GM12892 (cell line): ENCODE measurements at regions not wholly inside any gene's neighbourhood (a gene's known extent, or its start where the extent isn't known, plus 50 kb on each side); places are given as distances from the start of the nearest gene placed in this dataset.

Experiments
- DNase-seq: peaks from one replicate; pipeline ENCODE4 v3.0.0; 2011; ENCODE audit not compliant: insufficient read length
- FAIRE-seq: peaks from 2 replicates; lab custom pipeline; 2011; peaks lifted over from hg19 to GRCh38; lab: Jason Lieb, UNC
- POLR2A ChIP-seq: IDR thresholded peaks from 2 replicates; pipeline ENCODE4 v1.6.1; 2011; ENCODE audit warnings: low read depth, low read length, control low read depth
- POLR2AphosphoS5 ChIP-seq: IDR thresholded peaks from 2 replicates; pipeline ENCODE4 v1.6.1; 2011; ENCODE audit warnings: low read depth, low read length, control low read depth
- TAF1 ChIP-seq: IDR thresholded peaks from 2 replicates; pipeline ENCODE4 v1.6.1; 2011; ENCODE audit warnings: low read depth, mild to moderate bottlenecking, control low read depth, low read length, borderline replicate concordance

DNA sequence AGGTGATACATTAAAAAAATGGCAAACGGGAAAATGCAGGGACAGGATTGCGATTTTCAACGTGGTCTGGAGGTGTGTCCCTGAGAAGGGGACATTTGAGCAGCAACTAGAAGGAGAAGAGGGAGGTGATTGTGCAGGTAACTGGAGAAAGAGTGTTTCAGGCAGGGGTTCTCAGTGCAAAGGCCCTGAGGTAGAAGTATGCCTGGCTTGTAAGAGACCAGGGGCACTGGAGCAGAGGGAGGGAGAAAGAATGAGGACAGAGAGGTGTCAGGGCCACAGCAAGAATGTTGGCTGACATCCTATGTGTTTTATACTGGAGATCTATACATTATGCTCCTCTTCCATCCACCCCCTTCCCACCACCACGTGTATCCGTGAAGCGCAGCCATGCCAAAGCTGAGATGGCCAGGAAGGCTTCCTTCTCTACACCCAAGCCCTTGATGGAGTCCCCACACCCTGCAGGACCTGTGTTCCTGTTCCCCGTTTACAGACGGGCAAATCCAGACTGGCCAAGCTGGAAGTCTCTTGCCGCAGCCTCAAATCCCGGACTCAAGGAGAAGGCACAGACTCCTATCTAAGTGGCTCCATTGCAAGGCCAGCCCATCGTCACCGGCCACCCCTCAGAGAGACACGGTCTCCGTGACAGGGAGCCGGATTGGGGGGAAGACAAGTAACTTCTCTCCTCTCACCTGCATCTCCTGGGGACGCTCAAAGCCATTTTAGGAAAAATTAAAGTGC, 416.1 kb downstream of the MN1 start:
- DNase-seq (no peak), FAIRE-seq (no peak)
- no peak for TF ChIP-seq POLR2AphosphoS5

DNA sequence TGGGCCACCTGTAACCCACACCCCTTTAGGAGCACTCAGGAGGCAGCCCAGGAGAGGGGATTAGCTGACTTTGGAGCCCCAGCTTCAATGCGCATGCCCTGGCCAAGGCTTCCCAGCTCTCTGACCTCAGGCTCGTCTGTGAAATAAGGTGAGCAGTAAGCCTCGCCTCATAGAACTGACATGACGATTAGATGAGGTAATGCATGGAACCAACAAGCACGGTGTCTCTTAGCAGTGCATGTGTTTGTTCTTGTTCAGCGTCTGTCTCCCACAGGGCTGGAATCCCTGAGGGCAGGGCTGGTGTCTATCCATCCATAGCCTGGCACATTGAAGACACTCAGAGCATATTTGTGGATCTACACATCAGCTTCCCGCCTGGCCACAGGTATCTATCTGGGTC, 415.4 kb downstream of the MN1 start:
- FAIRE-seq (no peak), DNase-seq (no peak)
- TF ChIP-seq POLR2AphosphoS5 (no peak), TAF1 (no peak), POLR2A (no peak)

DNA sequence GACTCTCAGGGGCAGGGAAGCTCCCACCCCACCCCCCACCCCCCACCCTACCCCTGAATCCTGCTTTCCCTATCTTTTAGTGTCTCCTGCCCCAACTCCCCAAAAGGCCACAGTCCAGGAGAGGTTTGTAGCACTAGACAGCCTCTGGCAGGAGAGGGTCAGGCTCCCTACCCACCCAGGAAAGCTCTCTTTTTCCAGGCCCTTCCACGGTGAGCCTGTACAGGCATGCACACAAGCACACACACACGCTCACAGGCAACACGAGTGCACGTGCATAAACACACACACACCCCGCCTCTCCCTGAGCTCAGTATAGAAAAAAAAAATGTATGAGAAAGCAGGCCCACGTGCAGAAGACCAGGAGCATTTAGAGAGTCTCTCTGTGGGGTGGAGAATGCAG, 414.0 kb downstream of the MN1 start:
- DNase-seq (no peak), FAIRE-seq (no peak)
- TF ChIP-seq TAF1, result no peak
- TF ChIP-seq POLR2A, result no peak
- TF ChIP-seq POLR2AphosphoS5, result no peak

DNA sequence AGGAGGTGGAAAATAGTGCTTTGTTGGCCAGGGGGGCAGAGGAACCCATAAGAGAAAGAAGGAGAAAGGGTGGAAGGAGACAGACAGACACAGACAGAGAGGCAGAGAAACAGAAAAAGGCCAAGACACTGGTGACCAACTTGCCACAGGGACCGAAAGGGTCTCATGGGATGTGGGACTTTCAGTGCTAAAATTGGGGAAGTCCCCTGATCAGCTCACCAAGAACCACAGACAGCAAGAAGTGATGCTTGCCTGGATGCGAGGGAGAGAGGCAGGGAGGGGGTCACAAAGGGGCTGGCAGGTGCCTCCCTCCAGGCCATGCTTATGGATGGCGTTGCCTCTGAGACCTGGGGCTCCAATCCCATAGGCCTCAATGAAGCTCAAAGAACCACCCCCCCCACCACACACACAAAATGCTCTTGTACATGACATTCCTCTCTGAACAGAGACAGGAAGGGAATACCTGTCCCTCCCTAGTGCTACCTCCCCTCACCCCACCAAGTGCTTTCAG, 413.4 kb downstream of the MN1 start:
- FAIRE-seq, result no peak
- no peak for DNase-seq
- TF ChIP-seq POLR2A (no peak), TAF1 (no peak), POLR2AphosphoS5 (no peak)

DNA sequence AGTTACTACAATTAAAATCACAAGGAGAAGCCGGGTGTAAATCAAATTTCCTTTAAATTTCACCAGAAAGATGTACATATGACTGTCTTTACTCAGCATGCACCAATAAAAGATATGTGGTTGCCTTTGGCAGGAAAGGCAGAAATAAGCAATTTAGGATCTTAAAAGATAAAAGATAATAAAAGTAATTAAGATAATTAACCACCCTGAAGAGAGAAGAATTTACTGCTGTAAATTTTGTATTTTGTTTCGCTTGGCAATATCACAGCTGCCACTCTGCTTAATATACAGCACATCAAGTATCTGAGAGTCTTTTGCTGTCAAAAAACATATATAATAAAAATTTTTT, 411.9 kb downstream of the MN1 start:
- FAIRE-seq (no peak), DNase-seq (no peak)
- TF ChIP-seq POLR2A (no peak), TAF1 (no peak), POLR2AphosphoS5 (no peak)

DNA sequence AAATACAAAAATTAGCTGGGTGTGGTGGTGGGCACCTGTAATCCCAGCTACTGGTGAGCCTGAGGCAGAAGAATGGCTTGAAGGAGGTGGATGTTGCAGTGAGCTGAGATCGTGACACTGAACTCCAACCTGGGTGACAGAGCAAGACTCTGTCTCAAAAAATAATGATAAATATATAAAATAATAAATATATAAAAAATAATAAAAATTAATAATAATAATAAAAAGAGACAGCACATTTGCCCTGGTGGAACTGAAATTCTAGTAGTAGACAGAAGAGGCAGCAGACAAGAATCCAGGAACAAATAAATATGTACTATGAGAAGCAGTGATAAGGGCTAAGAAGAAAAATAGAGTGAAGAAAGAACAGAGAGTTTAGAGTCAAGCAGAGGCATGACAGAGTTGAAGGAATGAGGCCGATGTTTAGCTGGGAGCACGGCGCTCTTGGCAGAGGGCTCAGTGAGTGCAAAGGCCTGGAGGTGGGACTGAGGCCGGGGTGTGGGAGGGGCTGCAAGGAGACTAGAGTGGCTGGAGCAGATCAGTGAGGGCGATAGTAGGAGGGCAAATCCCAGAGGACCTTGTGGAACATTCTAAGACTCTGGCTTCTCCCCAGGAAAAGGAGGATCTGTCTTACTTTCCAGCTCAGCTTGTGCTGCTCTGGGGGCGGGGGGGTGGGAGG, 410.3 kb downstream of the MN1 start:
- FAIRE-seq (no peak), DNase-seq (no peak)
- no peak for TF ChIP-seq POLR2A
- TF ChIP-seq TAF1, result no peak
- no peak for TF ChIP-seq POLR2AphosphoS5

DNA sequence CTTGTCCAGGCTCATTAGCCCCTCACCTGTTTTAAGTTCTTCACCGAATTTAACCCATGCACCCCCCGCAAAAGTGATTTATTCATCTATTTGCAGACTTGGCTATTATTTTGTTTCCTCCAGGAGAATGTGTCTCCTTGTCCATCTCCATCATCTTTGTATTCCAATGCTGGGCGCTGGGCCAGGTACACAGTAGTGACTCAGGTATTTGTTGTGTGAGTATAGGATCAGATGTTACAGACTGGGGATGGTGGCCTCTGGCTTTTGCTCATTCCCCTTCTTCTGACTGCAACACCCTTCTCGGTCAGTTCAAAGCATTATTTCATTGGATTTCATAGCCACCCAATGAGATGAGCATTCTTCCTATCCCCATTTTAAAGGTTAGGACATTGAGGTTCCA, 408.2 kb downstream of the MN1 start:
- no peak for FAIRE-seq
- TF ChIP-seq POLR2AphosphoS5 (no peak), TAF1 (no peak), POLR2A (no peak)
- DNase-seq, result no peak

DNA sequence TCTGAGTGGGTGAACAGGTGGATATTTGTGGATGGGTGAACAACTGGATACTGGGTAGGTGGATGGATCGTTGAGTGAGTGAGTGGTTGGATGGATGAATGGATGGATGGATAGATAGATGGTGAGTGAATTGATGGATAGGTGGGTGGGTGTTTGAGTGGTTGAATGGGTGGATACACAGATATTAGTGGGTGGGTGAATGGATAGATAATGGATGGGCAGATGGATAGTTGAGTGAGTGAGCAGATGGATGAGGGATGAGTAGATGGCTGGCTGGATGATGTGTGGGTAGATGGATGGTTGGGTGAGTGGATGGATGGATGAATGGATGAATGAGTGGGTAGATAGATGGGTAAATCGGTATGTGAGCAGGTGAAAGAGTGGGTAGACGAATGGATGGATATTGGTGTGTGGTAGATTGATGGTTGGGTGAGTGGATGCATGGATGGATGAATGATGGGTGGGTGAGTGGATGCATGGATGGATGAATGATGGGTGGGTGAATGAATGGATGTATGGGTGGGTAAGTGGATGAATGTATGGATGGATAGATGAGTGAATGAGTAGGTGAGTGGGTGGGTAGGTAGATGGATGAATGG, 406.7 kb downstream of the MN1 start:
- FAIRE-seq (no peak), DNase-seq (no peak)
- no peak for TF ChIP-seq POLR2AphosphoS5
- TF ChIP-seq POLR2A, result no peak
- no peak for TF ChIP-seq TAF1

DNA sequence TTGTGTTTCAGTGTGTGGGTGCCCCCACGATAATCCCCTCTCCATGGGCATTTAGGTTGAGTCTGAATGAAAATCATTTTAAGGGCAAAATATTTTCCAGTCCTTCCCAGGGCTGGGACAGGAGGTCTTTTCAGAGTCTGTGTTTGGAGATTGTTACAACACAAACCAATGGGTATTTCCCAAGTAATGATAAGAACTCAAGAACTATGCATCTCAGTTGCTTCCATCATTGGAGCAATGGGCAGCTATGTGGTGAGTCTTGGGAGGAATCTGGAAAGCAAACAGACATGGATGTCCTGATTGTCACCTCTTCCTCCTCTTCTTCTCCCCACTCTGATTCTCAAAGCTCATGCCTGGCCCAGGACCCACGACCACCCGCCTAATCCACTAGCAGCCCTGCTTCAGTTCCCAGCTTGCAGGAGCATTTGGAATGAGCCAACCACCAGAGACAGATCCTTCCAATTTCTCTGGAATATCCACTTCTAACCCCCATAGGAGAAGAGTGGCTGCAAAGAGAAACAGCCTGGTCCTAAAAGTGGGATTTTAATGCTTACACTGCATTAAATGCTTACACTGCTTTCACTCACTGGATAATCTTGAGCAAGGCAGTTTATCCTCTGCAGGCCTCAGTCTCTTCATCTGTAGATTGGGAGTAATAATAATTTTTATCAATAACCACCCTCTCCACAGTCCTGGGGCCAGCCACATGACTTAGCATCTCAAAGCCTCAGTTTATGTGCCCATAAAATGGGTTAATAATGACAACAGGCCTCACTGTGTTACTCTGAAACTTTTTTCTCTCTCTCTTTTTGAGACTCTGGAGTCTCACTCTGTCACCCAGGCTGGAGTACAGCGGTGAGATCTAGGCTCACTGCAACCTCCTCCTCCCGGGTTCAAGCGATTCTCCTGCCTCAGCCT, 404.3 kb downstream of the MN1 start:
- FAIRE-seq, result no peak
- TF ChIP-seq TAF1 (no peak), POLR2AphosphoS5 (no peak), POLR2A (no peak)
- no peak for DNase-seq

DNA sequence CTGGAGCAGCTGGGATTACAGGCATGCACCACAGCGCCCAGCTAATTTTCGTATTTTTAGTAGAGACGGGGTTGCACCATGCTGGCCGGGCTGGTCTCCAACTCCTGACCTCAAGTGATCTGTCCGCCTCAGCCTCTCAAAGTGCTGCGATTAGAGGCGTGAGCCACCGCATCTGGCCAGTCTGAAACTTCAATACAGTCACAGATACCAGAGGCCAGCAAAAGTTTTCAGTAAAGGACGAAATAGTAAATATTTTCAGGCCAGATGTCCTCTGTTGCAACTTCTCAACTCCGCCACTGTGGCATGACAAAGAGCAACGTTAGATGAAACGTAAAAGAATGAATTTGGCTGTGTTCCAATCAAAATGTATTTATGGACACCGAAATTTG, 403.6 kb downstream of the MN1 start:
- DNase-seq (no peak), FAIRE-seq (no peak)
- TF ChIP-seq TAF1, result no peak
- TF ChIP-seq POLR2A, result no peak
- no peak for TF ChIP-seq POLR2AphosphoS5

DNA sequence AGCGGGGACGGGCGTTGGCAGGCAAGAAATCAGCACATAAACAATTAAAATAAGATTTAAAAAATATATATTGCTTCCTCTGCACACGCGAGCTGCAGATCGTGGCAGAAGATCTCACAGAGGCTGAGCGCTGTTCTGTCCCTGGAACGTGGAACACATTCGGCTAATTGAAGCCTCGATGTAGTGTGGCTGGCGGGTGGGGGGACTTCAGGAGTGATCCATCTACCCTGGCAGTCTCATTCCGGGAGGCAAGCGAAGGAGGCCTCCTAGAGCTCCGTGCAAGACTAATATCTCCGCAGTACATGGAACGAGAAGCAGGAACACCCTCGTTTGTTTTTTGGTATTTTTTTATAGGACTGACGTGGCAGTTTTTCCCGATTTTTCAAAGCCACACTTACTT, 402.4 kb downstream of the MN1 start:
- DNase-seq (no peak), FAIRE-seq (no peak)
- TF ChIP-seq TAF1 (no peak), POLR2A (no peak), POLR2AphosphoS5 (no peak)
